Glutamatergic neuron (in vitro differentiated cells): ENCODE measurements at regions not wholly inside any gene's neighbourhood (a gene's known extent, or its start where the extent isn't known, plus 50 kb on each side); places are given as distances from the start of the nearest gene placed in this dataset.
A peak's percentile ranks its signal among the peaks of the same experiment; 100 is the strongest.

Source experiments
- DNase-seq: peaks from one replicate; pipeline ENCODE4 v3.0.0; 2022
- H3K27ac Mint-ChIP-seq: one replicate; pipeline ENCODE4 v1.8.0; 2020; ENCODE audit warnings: mild to moderate bottlenecking, mixed read lengths, inconsistent platforms; ENCODE audit not compliant: unreplicated experiment
- H3K27me3 Mint-ChIP-seq: one replicate; pipeline ENCODE4 v1.8.0; 2020; ENCODE audit warnings: mild to moderate bottlenecking, moderate library complexity, mixed read lengths, inconsistent platforms; ENCODE audit not compliant: unreplicated experiment
- H3K36me3 Mint-ChIP-seq: one replicate; pipeline ENCODE4 v1.8.0; 2020; ENCODE audit warnings: mild to moderate bottlenecking, mixed read lengths, inconsistent platforms; ENCODE audit not compliant: unreplicated experiment
- H3K4me1 Mint-ChIP-seq: one replicate; pipeline ENCODE4 v1.8.0; 2020; ENCODE audit warnings: mild to moderate bottlenecking, low read depth, mixed read lengths, inconsistent platforms; ENCODE audit not compliant: unreplicated experiment
- H3K4me3 Mint-ChIP-seq: one replicate; pipeline ENCODE4 v1.8.0; 2020; ENCODE audit warnings: mild to moderate bottlenecking, mixed read lengths, inconsistent platforms; ENCODE audit not compliant: unreplicated experiment
- H3K9me3 Mint-ChIP-seq: one replicate; pipeline ENCODE4 v1.8.0; 2020; ENCODE audit warnings: mild to moderate bottlenecking, moderate library complexity, mixed read lengths, inconsistent platforms; ENCODE audit not compliant: unreplicated experiment
- CTCF ChIP-seq: fragments of 200-600 bp; sonication (generic); IDR thresholded peaks from one replicate; pipeline ENCODE4 v1.5.0; 2021; ENCODE audit not compliant: partially characterized antibody, unreplicated experiment

- Mint-ChIP-seq H3K36me3 (no peaks in the 10 kb centered on the region), H3K4me1 (peaks cover 1% of the 10 kb centered on the region), H3K9me3 (peaks cover 2% of the 10 kb centered on the region), H3K4me3 (no peak overlapping the region), H3K27me3 (no peaks in the 10 kb centered on the region), H3K27ac (no peak overlapping the region)
- no peak for DNase-seq
- TF ChIP-seq CTCF = no peak
Observed at GRCh38 chr7:106600569-106601373, 60.2 kb downstream of the CCDC71L start.

GRCh38 chr7:106599343-106599698 lies 61.6 kb downstream of the CCDC71L start:
- peak overlapping the region; percentile 54 for H3K27ac Mint-ChIP-seq
- no peak for TF ChIP-seq CTCF

GRCh38 chr7:106598663-106599342 lies 62.2 kb downstream of the CCDC71L start:
- no peak for TF ChIP-seq CTCF
- Mint-ChIP-seq H3K4me3 (peak overlapping the region; percentile 74), H3K27ac (peak overlapping the region; percentile 71)

More at GRCh38 chr7:106599343-106599698, 61.6 kb downstream of the CCDC71L start:
- Mint-ChIP-seq H3K27me3 (no peaks in the 10 kb centered on the region), H3K4me1 (peaks cover 2% of the 10 kb centered on the region), H3K9me3 (peaks cover 2% of the 10 kb centered on the region), H3K4me3 (no peak overlapping the region), H3K36me3 (no peaks in the 10 kb centered on the region)
- no peak for DNase-seq

GRCh38 chr7:106597751-106598546 lies 63.0 kb downstream of the CCDC71L start:
- H3K4me3 Mint-ChIP-seq = no peak overlapping the region
- H3K9me3 Mint-ChIP-seq = peaks cover 2% of the 10 kb centered on the region
- no peaks in the 10 kb centered on the region for H3K36me3 Mint-ChIP-seq
- H3K27ac Mint-ChIP-seq = peak overlapping the region; percentile 79
- H3K4me1 Mint-ChIP-seq = peaks cover 4% of the 10 kb centered on the region
- no peak for TF ChIP-seq CTCF
- DNase-seq = no peak
- no peaks in the 10 kb centered on the region for H3K27me3 Mint-ChIP-seq

More at GRCh38 chr7:106598663-106599342, 62.2 kb downstream of the CCDC71L start:
- H3K36me3 Mint-ChIP-seq = no peaks in the 10 kb centered on the region
- H3K4me1 Mint-ChIP-seq = peaks cover 2% of the 10 kb centered on the region
- H3K27me3 Mint-ChIP-seq = no peaks in the 10 kb centered on the region
- peaks cover 2% of the 10 kb centered on the region for H3K9me3 Mint-ChIP-seq
- peak; percentile 61 for DNase-seq
